SK-N-SH (cell line): ENCODE measurements at regions not wholly inside any gene's neighbourhood (a gene's known extent, or its start where the extent isn't known, plus 50 kb on each side); places are given as distances from the start of the nearest gene placed in this dataset.

ENCODE experiments used
- CTCF ChIA-PET: fragments of 300-600, 350-600 bp; formaldehyde crosslinking; extraction: SDS; loops from one replicate; lab custom pipeline; 2021; lab: Yijun Ruan, JAX
- POLR2A ChIA-PET: fragments of 350-600 bp; sonication (Branson Sonifier 250); formaldehyde crosslinking; extraction: SDS; loops from one replicate; lab custom pipeline; 2020; ENCODE audit warnings: antibody characterized with exemption, inconsistent platforms; lab: Yijun Ruan, JAX
- DNase-seq: peaks from one replicate; pipeline ENCODE4 v3.0.0; 2012
- H2AFZ ChIP-seq: fragments of 200-600 bp; sonication (generic); 2 replicates; pipeline ENCODE4 v1.8.1; 2016; ENCODE audit warnings: antibody characterized with exemption, mild to moderate bottlenecking, low read depth
- H3F3A ChIP-seq: fragments of 200-600 bp; sonication (generic); replicated peaks from 2 replicates; pipeline ENCODE3; 2016; ENCODE audit warnings: antibody characterized with exemption, mild to moderate bottlenecking; ENCODE audit not compliant: insufficient read depth
- H3K27ac ChIP-seq, 2 experiments: fragments of 200-500 bp in 1 of 2; fragments of 200-600 bp in 1 of 2; sonication (Bioruptor generic) in 1 of 2; sonication (generic), shearing (Covaris generic) in 1 of 2; 2 replicates each; pipeline versions ENCODE4 v1.5.1 to v1.6.1; 2014 to 2016; ENCODE audit warnings: low read depth in 2 of 2, inconsistent platforms in 1 of 2, low read length in 1 of 2, mild to moderate bottlenecking in 1 of 2, mixed read lengths in 1 of 2
- H3K27me3 ChIP-seq: fragments of 200-600 bp; sonication (generic), shearing (Covaris generic); 2 replicates; pipeline ENCODE4 v1.6.1; 2016; ENCODE audit warnings: mixed run types; ENCODE audit not compliant: insufficient read depth
- H3K36me3 ChIP-seq, 2 experiments: fragments of 200-500 bp in 1 of 2; fragments of 200-600 bp in 1 of 2; sonication (Bioruptor generic) in 1 of 2; sonication (generic) in 1 of 2; replicated peaks in 1 of 2; 2 replicates each; pipeline versions ENCODE3 to v1.5.1; 2014 to 2016; ENCODE audit warnings: low read length in 1 of 2, mild to moderate bottlenecking in 1 of 2; ENCODE audit not compliant: insufficient read depth in 2 of 2, control insufficient read depth in 1 of 2
- H3K4me1 ChIP-seq, 2 experiments: fragments of 200-500 bp in 1 of 2; fragments of 200-600 bp in 1 of 2; sonication (Bioruptor generic) in 1 of 2; sonication (generic), shearing (Covaris generic) in 1 of 2; 2 replicates each; pipeline versions ENCODE4 v1.5.1 to v1.6.1; 2014 to 2016; ENCODE audit warnings: low read depth in 1 of 2, low read length in 1 of 2, mixed run types in 1 of 2; ENCODE audit not compliant: insufficient read depth in 2 of 2, control insufficient read depth in 1 of 2
- H3K4me2 ChIP-seq: fragments of 200-600 bp; sonication (generic), shearing (Covaris generic); 2 replicates; pipeline ENCODE4 v1.6.1; 2017; ENCODE audit warnings: mixed run types
- H3K4me3 ChIP-seq, 2 experiments: fragments of 200-500 bp in 1 of 2; fragments of 200-600 bp in 1 of 2; sonication (Bioruptor generic) in 1 of 2; sonication (generic), shearing (Covaris generic) in 1 of 2; 2 replicates each; pipeline versions ENCODE4 v1.5.1 to v1.8.1; 2014 to 2016; ENCODE audit warnings: low read depth in 2 of 2, inconsistent platforms in 1 of 2, low read length in 1 of 2, mild to moderate bottlenecking in 1 of 2, mixed read lengths in 1 of 2, moderate library complexity in 1 of 2
- H3K79me2 ChIP-seq: fragments of 200-600 bp; sonication (generic); 2 replicates; pipeline ENCODE4 v1.8.1; 2017; ENCODE audit warnings: mild to moderate bottlenecking; ENCODE audit not compliant: insufficient read depth
- H3K9ac ChIP-seq: fragments of 200-600 bp; sonication (generic); 2 replicates; pipeline ENCODE4 v1.6.1; 2017; ENCODE audit warnings: mixed run types
- H3K9me2 ChIP-seq: fragments of 200-600 bp; sonication (generic); 2 replicates; pipeline ENCODE4 v1.6.1; 2017; ENCODE audit warnings: mixed run types
- H3K9me3 ChIP-seq: fragments of 200-600 bp; sonication (generic); 2 replicates; pipeline ENCODE4 v1.6.1; 2017; ENCODE audit warnings: mixed run types, mild to moderate bottlenecking, moderate library complexity
- H4K20me1 ChIP-seq: fragments of 200-600 bp; sonication (generic); 2 replicates; pipeline ENCODE4 v1.6.1; 2017; ENCODE audit warnings: mild to moderate bottlenecking, mixed run types; ENCODE audit not compliant: insufficient read depth
- CHD2 ChIP-seq: fragments of 150-350 bp; IDR thresholded peaks from 2 replicates; pipeline ENCODE4 v1.6.1; 2018; ENCODE audit warnings: low read length; ENCODE audit not compliant: partially characterized antibody
- CTCF ChIP-seq: fragments of 200-600 bp; sonication (generic); IDR thresholded peaks from 2 replicates; pipeline ENCODE4 v1.6.1; 2017; ENCODE audit warnings: antibody characterized with exemption, mild to moderate bottlenecking, moderate library complexity
- FOSL2 ChIP-seq: IDR thresholded peaks from 2 replicates; pipeline ENCODE4 v1.4.0; 2012; ENCODE audit warnings: low read depth, mild to moderate bottlenecking, moderate library complexity, borderline replicate concordance
- FOXM1 ChIP-seq: IDR thresholded peaks from 2 replicates; pipeline ENCODE4 v1.4.0; 2012; ENCODE audit warnings: low read depth, mild to moderate bottlenecking
- GABPA ChIP-seq: IDR thresholded peaks from 2 replicates; pipeline ENCODE4 v1.4.0; 2012; ENCODE audit warnings: low read depth, mild to moderate bottlenecking
- IRF3 ChIP-seq: fragments of 150-350 bp; IDR thresholded peaks from 2 replicates; pipeline ENCODE4 v1.6.1; 2016; ENCODE audit warnings: mild to moderate bottlenecking, low read depth, low read length
- MEF2A ChIP-seq: IDR thresholded peaks from 2 replicates; pipeline ENCODE4 v1.4.0; 2012; ENCODE audit warnings: low read depth, borderline replicate concordance
- MXI1 ChIP-seq: IDR thresholded peaks from 2 replicates; pipeline ENCODE4 v1.6.1; 2012; ENCODE audit warnings: mild to moderate bottlenecking, low read depth, low read length, improper control_type of control experiment
- NRF1 ChIP-seq: IDR thresholded peaks from 2 replicates; pipeline ENCODE4 v1.6.1; 2012; ENCODE audit warnings: low read depth, mild to moderate bottlenecking, low read length
- RFX5 ChIP-seq: IDR thresholded peaks from 2 replicates; pipeline ENCODE4 v1.6.1; 2012; ENCODE audit warnings: mild to moderate bottlenecking, improper control_type of control experiment, low read length
- RXRA ChIP-seq: IDR thresholded peaks from 2 replicates; pipeline ENCODE4 v1.4.0; 2012; ENCODE audit warnings: low read depth, mild to moderate bottlenecking, borderline replicate concordance
- SIN3A ChIP-seq: IDR thresholded peaks from 2 replicates; pipeline ENCODE4 v1.6.1; 2012; ENCODE audit warnings: low read depth, mild to moderate bottlenecking, low read length, moderate library complexity, borderline replicate concordance
- TAF1 ChIP-seq: IDR thresholded peaks from 2 replicates; pipeline ENCODE4 v1.6.1; 2012; ENCODE audit warnings: low read depth, mild to moderate bottlenecking, low read length, moderate library complexity, borderline replicate concordance
- TCF12 ChIP-seq: IDR thresholded peaks from 2 replicates; pipeline ENCODE4 v1.4.0; 2012
- TEAD4 ChIP-seq: IDR thresholded peaks from 2 replicates; pipeline ENCODE4 v1.4.0; 2012; ENCODE audit warnings: mild to moderate bottlenecking, borderline replicate concordance; ENCODE audit not compliant: insufficient read depth
- YY1 ChIP-seq: IDR thresholded peaks from 2 replicates; pipeline ENCODE4 v1.4.0; 2012; ENCODE audit warnings: low read depth, mild to moderate bottlenecking
- ZBTB33 ChIP-seq: IDR thresholded peaks from 2 replicates; pipeline ENCODE4 v1.4.0; 2012; ENCODE audit warnings: low read depth, borderline replicate concordance
- WGBS: methylation state at CpG from one replicate; pipeline ENCODE4 v1.1.6; 2017; ENCODE audit warnings: low lambda C conversion rate; 5-methylcytosine and 5-hydroxymethylcytosine counted together

- Histone ChIP-seq H3K9ac (no peak overlapping the region), H4K20me1 (no peaks in the 10 kb centered on the region), H3K36me3 (no peaks in the 10 kb centered on the region), H3F3A (no peaks in the 10 kb centered on the region), H3K4me1 (no peaks in the 10 kb centered on the region), H3K4me2 (no peak overlapping the region), H3K9me2 (no peaks in the 10 kb centered on the region), H3K79me2 (no peaks in the 10 kb centered on the region)
- whole genome bisulfite sequencing = 22% methylated on average over 5 of the region's 5 CpGs
- POLR2A ChIA-PET = no interaction called here
- CTCF ChIA-PET = no interaction called here
- DNase-seq = no peak
- TF ChIP-seq TAF1 = no peak
- no peak for TF ChIP-seq TCF12
- TF ChIP-seq FOSL2 = no peak
- TF ChIP-seq GABPA = no peak
- no peak for TF ChIP-seq CTCF
- no peak for TF ChIP-seq RFX5
- no peak for TF ChIP-seq CHD2
- no peak for TF ChIP-seq TEAD4
- TF ChIP-seq SIN3A = no peak
- TF ChIP-seq, all 33 proteins: peak for 0
- Histone ChIP-seq H3K27me3 (no peaks in the 10 kb centered on the region; the same call in 1 of the 2 replicates), H3K27ac (no peak overlapping the region), H3K9me3 (no peaks in the 10 kb centered on the region), H2AFZ (no peak overlapping the region), H3K4me3 (no peak overlapping the region)
Measured at GRCh38 chr13:87084192-87084591, 587.0 kb upstream of the SLITRK5 start.

- Histone ChIP-seq H3K9ac (no peak overlapping the region), H3K9me3 (no peaks in the 10 kb centered on the region), H3K79me2 (no peaks in the 10 kb centered on the region), H3K4me2 (no peak overlapping the region), H4K20me1 (no peaks in the 10 kb centered on the region), H3K4me1 (no peaks in the 10 kb centered on the region), H2AFZ (no peak overlapping the region), H3K36me3 (no peaks in the 10 kb centered on the region), H3K27me3 (no peaks in the 10 kb centered on the region; the same call in 1 of the 2 replicates), H3K27ac (no peak overlapping the region), H3F3A (no peaks in the 10 kb centered on the region), H3K4me3 (no peak overlapping the region), H3K9me2 (no peaks in the 10 kb centered on the region)
- DNase-seq = no peak
- 40% methylated on average over 2 of the region's 2 CpGs for WGBS
- ChIA-PET CTCF (interaction anchor here (0.8 kb wide), 1 partner anchor 45 kb away, joined by 3 read pairs; no protein-coding TSS in a partner anchor), POLR2A (no interaction called here)
- TF ChIP-seq YY1 (no peak), GABPA (no peak), SIN3A (no peak), IRF3 (no peak), ZBTB33 (no peak), TAF1 (no peak), MXI1 (no peak), TCF12 (no peak), FOXM1 (no peak), RXRA (no peak), NRF1 (no peak), CTCF (no peak), MEF2A (no peak)
Measured at GRCh38 chr13:87087741-87088140, 583.4 kb upstream of the SLITRK5 start.
